Choroid plexus epithelial cell (primary cell): ENCODE measurements at regions not wholly inside any gene's neighbourhood (a gene's known extent, or its start where the extent isn't known, plus 50 kb on each side); places are given as distances from the start of the nearest gene placed in this dataset.

Experiments
- DNase-seq: peaks from one replicate; pipeline ENCODE4 v3.0.0-alpha.2; 2010; ENCODE audit warnings: low read depth
- H3K4me3 ChIP-seq: 2 replicates; pipeline ENCODE4 v1.5.1; 2011; ENCODE audit warnings: low read depth, mild to moderate bottlenecking, control low read depth, low read length, moderate library complexity
- TF ChIP-seq, protein P1 (sequence below): conservative IDR thresholded peaks from 2 replicates; pipeline ENCODE4 v1.5.1; 2011; ENCODE audit warnings: low read depth, mild to moderate bottlenecking, control low read depth, inconsistent platforms, low read length, moderate library complexity

DNA sequence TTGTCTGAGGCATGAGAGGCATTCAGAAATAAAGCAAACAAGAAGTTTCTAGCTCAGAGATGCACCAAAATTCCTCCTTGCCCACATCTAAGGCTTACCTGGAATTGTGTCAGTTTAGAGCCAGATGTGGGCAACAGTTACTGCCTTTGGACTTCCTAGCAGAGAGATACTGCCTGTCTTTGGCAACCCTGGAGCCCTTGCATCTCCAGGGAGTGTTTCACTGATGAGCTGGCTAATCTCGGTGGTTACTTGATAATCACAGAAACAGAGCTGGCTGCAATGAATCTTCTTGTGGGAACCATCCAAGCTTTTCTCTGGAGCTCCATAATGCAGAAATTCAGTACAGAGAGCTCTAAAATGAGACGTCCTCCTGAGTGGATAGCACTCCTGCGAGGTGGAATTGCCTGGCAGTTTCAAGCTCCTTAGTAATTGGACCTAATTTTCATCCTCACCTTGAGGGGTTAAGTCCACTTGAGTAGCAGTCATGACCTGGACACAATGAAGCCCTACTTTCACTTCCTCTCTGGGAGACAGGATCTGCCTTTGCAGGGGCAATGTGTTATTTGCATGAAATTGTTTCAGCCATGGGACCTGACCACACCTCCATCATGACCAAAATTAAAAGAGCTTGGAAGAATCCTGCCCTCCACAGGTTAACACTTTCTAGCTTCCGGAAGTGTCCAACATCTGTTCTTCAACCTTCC is 108.8 kb upstream of the ARHGAP5 start:
- no peak overlapping the region for H3K4me3 ChIP-seq
- TF ChIP-seq, protein P1, sequence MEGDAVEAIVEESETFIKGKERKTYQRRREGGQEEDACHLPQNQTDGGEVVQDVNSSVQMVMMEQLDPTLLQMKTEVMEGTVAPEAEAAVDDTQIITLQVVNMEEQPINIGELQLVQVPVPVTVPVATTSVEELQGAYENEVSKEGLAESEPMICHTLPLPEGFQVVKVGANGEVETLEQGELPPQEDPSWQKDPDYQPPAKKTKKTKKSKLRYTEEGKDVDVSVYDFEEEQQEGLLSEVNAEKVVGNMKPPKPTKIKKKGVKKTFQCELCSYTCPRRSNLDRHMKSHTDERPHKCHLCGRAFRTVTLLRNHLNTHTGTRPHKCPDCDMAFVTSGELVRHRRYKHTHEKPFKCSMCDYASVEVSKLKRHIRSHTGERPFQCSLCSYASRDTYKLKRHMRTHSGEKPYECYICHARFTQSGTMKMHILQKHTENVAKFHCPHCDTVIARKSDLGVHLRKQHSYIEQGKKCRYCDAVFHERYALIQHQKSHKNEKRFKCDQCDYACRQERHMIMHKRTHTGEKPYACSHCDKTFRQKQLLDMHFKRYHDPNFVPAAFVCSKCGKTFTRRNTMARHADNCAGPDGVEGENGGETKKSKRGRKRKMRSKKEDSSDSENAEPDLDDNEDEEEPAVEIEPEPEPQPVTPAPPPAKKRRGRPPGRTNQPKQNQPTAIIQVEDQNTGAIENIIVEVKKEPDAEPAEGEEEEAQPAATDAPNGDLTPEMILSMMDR = no peak
- DNase-seq = no peak

DNA sequence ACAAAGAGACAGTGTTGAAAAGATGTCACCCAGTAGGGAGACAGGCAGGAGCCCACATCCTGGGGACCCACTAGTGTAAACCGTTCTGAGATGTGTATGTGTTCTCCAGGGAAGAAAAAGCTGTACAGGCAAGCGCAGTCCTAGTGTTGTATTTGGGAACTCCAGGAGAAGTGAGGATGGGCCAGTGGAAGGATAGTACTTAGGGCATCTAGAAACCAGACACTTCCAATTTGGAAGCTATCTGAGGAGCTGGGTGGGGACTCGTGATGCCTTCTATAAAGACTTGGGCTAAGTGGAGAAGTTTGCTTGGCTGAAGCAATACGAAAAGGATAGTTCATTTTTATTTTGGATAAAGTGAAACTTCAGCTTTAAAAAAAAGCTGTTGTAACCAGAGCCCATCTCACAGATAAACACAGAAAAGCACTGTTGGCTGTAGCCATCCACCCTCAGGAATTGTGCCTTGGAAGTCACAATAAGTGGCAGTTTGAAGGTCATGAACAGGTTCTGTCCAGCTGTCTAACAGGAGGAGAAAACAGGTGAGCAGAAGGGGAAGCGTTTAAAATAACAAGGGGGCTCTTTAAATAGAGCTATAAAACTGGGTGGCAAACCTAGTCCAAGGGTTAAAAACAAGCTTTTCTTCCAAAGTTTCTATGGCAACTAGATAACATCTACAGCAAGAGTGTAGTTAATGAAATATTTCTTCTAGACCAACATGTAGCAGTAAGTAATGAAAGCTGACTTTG is 108.0 kb upstream of the ARHGAP5 start:
- TF ChIP-seq, protein P1 = no peak
- no peak overlapping the region for H3K4me3 ChIP-seq
- DNase-seq = no peak

DNA sequence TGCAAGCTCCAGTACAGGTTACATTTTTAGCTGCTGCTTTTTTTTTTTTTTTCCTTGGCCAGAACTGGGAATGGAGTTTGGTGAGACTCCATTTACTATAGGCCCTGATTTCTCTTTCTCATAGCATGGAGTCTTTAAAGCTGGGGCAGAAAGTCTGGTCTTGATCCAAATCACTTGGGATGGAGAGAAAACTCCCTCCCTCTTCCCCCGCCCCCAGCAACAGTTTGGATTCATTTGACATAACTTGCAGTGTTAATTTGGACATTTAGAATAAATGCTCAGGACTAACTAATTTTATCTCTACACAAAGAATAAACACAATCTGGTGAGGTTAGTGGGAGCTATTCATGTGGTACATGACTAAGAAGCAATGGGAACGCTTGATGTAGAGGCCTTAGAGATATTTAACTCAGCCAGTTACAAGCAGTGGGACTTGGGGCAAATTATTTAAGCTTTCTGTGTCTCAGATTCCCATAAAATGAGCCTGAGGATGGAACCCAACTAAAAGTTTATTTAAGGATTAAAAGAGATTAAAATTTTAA is 107.3 kb upstream of the ARHGAP5 start:
- TF ChIP-seq, protein P1 = no peak
- no peak for DNase-seq
- no peak overlapping the region for H3K4me3 ChIP-seq

DNA sequence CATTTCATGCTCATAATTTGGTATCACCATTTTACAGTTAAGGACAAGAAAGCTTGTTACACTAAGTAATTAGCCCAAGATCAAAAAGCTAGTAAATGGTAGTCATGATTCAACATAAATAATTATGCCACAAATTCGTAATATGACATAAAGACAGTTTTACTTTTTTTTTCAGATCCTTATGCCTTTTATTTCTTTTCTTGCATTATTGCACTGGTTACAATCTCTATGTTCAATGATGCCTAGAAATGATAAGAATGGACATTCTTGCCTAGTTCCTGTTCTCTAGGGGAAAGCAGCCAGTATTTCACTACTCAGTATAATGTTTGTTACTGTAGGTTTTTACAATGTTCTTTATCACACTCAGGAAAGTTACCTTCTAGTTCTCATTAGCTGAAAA is 106.4 kb upstream of the ARHGAP5 start:
- TF ChIP-seq, protein P1 = no peak
- no peak overlapping the region for H3K4me3 ChIP-seq
- no peak for DNase-seq

DNA sequence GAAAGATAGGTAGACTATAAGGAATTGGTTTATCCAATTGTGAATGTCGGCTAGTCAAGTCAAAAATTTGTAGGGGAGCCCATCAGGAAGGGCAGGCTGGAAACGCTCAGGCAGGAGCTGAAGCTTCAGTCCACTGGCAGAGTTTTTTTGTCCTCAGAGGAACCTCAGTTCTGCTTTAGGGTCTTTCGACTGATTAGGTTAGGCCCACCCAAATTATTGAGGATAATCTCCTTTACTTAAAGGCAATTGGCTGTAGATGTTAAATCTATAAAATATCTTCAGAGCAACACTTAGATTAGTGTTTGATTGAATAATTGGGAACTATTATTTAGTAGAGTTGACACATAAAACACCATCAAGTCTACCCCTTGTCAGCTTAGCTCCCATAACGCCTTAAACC is 105.5 kb upstream of the ARHGAP5 start:
- no peak overlapping the region for H3K4me3 ChIP-seq
- no peak for DNase-seq
- TF ChIP-seq, protein P1 = no peak

DNA sequence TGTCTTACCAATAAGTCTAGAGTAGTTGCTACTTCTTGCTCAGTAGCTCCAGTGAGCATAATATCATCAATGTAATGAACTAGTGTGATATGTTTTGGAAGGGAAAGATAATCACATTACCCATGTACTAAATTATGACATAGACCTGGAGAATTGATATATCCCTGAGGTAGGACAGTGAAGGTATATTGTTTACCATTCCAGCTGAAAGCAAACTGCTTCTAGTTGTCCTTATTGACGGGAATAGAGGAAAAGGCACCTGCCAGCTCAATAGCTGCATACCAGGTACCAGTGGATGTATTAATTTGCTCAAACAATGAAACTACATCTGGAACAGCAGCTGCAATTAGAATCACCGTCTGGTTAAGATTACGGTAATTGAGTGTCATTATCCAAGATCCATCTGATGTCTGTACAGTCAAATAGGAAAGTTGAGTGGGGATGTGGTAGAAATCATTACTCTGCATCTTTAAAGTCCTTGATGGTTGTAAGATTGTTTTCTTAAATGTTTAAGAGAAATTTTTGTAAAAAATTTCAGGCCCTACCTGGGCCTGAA is 100.0 kb upstream of the ARHGAP5 start:
- TF ChIP-seq, protein P1 = no peak
- H3K4me3 ChIP-seq = no peak overlapping the region
- DNase-seq = no peak
